HG03354 (cell line): ENCODE measurements at regions not wholly inside any gene's neighbourhood (a gene's known extent, or its start where the extent isn't known, plus 50 kb on each side); places are given as distances from the start of the nearest gene placed in this dataset.

Experiments used
- ATAC-seq: cut with Tn5 transposase; IDR thresholded peaks from one replicate; pipeline ENCODE4 v1.9.1; 2021; ENCODE audit warnings: mild to moderate bottlenecking; ENCODE audit not compliant: unreplicated experiment, poor library complexity, severe bottlenecking

DNA sequence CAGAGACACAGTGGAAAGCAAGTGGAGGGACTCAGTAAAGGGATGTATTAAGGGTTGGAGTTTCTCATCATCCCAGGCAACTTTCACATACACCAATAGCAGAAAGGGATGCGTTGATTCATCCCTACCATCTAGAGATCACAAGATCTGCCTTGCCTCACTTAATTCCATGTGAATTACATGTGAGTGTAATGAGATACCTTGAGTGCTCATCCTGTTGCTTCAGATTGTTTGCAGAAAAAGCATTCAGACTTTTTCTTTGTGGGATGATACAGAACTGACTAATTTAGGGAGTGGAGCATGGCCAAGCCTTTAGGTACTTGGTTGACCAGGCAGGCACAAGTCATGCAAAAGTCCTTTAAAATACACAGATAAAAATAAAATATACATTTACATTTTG lies 124.8 kb upstream of the SLIT2 start:
- no peak for ATAC-seq

DNA sequence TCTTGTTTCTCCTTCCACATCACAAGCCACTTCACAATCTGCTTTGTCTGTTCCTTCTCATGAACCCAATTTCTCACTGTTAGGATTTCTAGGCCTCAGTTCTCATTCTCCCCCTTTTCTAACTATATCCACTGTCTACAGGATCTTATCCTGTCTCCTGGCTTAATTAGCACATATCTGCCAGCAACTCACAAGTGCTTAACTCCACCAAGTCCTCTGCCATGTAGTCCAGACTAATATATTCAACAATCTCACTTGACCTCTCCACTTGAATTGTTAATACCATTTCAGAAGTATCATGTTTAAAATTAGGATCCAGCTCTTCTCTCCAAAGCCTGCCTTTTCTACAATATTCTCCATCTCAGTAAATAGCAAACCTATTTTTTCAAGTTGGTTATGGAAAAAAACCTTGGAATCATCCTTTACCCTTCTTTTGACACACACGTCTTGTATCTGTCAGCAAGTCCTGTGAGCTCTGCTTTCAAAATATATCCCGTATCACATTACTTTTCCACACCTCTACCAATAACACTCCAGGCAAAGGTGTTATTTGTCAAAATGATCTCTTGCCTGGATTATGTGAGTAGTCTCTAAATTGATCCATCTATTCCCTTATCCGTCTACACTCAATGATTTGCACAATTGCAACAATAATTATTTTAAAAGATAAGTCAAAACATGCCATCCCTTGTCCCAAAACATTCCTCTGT lies 127.2 kb upstream of the SLIT2 start:
- no peak for ATAC-seq

DNA sequence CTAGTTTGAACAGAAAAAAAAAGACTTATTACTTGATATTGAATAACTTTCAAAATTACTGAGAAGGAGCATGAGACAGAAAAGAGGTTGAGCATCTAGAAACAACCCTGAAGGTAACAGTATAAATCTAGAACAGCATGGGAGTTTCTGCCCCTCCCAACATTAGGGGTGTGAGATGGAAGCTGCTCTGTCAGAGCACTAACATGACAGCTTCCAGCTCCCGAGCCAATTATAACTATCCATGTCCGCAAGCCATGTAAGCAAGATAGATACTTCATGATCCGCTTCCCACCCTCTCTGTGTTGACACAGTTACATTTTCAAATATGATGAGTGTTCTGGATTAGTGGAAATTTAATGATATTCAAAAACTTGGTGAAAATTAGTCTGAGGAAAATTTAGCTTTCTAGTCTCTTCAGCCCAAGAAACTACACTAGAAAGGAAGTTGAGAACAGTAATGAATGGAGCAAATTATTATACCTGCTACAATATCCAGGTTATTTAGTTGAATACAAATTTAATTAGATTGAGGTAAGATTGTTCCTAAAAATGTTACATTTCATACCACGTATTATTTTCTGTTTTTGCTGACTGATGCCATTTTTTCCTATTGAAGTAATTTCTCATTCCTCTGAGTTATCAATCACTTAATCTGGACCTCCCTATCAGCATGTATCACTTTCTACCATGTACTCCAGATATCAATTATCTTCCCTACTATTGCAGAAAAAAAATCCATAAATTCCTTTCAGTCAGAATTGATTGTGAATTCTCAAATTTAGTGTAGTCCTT lies 129.3 kb upstream of the SLIT2 start:
- no peak for ATAC-seq

DNA sequence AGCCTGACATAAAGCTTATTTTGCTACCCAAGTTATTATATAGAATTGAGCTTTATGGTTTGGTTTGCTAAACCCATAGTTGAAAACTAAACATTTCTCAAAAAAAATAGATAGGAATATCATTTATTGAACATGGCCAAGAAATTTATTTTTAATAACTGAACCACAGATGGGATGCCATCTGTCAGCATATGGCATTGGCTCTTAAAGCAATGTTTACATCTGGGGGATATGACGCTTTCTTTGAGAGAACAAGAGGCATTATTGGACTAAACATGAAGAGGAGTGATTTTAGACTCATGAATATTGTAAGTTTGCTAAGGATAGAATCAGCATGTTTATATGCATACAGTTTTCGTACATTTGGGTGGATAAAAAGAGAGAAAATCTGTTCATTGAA lies 132.6 kb upstream of the SLIT2 start:
- ATAC-seq, result no peak

GRCh38 chr4:20109391-20109790 lies 142.3 kb upstream of the SLIT2 start:
- no peak for ATAC-seq

DNA sequence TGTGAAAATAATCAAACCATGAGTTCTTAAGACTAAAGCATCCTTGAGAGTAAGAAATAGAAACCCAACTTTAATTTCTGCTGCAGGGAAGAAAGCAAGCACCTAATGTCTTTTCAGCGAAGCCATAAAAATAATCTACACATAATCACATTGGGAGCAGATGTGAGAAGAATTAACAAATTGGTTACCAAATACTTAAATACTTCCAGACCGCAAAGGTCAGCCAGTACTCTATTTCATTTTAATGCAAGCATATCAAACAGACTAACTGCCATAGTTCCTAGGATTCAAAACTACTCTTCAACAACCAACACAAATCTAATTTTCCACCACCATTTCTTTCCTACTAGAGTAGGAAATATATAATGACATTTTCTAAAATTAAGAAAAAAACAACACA lies 144.8 kb upstream of the SLIT2 start:
- ATAC-seq, result no peak

DNA sequence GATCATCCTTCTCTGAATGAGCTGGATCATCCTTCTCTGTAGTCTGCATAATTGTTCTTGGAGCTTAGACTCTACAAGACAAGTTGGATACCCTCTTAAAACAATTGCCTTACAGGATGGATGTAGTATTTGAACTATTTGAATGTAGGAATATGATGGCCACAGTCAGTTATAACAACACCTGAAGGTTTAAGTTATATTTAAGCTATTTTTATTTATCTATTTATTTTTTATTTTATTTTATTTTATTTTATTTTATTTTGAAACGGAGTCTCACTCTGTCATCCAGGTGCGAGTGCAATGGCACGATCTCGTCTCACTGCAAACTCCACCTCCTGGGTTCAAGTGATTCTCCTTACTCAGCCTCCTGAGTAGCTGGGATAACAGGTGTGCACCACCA lies 149.9 kb upstream of the SLIT2 start:
- ATAC-seq, result no peak

GRCh38 chr4:20096911-20097310 lies 154.8 kb upstream of the SLIT2 start:
- no peak for ATAC-seq

DNA sequence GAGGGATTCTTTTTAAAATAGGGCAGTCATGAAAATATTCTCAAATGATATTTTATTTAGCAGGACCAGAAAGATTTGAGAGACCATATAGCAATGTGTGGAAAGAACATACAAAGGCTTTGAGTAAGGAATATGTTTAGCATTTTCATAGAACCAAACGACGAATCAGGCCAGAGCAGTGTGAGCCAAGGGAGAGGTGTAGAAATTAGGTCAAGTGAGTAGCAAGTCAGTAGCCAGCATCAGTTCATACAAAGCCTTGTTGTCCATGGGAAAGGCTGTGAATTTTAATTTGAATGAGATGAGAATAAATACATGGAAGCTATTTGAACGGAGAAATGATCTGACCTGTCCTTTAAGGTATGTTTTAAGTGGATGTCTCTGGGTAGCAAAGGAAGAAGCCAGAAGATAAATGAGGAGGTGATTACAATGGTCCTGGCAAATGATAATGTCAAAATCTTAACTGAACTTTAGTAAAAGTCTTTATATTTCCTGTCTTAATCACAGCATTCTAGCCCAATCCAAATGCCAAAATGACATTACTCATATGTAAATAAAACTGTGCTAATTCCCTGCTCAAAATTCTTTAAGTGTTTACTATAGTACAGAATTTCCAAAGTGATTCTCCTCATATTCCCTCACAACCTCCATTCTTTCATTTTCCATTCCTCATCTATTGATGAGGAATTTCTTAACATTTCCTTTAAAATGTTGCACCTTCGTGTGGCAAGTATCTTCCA lies 155.7 kb upstream of the SLIT2 start:
- ATAC-seq, result no peak

DNA sequence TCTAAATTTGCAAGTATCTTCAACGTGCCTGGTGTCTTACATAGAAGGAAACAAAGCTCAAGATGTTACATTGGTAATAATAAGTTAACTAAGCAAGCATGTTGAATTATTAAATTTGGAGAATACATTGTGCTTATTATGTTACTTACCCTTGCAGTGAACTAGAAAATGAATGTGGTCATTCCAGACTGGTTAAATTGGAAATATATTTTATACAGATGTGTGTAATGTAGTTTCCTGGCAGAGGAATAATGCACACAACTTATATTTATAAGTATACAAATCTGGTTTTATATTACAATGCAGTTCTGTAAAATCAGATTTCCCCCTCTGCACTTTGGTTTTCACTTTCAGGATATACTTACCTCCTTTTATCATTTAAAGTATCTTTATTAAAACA lies 159.9 kb upstream of the SLIT2 start:
- no peak for ATAC-seq

- no peak for ATAC-seq
Measured at GRCh38 chr4:20087522-20087911, 164.2 kb upstream of the SLIT2 start.

GRCh38 chr4:20086799-20087521 lies 164.7 kb upstream of the SLIT2 start:
- no peak for ATAC-seq

- ATAC-seq, result no peak
Measured at GRCh38 chr4:20086067-20086798, 165.5 kb upstream of the SLIT2 start.

DNA sequence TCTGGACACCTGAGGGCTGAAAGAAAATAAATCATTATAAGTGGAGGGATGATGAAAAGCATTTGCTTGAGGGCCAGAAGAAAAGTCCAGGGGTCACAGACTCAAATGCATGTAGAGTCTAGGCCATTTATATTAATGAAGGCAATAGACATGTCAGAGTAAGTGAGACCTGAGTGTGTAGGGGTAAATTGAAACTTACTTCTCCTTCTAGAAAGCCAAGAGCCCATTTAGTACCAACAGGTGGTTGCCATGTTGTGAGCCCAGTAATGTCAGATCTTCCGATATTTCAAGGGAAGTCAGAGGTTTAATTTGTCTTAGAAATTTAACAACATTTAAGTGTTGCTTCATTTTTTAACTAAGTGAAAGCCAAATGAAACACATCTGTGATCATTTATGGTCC lies 166.1 kb upstream of the SLIT2 start:
- ATAC-seq, result no peak

GRCh38 chr4:20085156-20085555 lies 166.5 kb upstream of the SLIT2 start:
- no peak for ATAC-seq

DNA sequence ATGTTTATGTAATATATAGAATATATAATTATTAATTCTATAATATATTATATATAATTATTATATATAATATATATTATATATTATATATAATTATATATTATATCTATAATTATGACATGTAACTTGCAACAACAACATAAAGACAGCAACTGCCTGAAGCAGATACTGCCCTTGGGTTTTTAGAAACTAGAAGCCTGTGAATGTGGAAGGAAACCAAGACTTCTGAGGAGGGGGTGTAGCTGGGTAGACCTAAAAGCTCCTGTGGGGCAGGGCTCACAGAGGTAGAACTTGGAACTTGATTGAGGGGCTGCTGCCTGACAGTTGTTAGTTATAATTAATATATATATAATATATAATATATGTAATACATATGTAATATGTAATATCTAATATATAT lies 167.2 kb upstream of the SLIT2 start:
- ATAC-seq, result no peak

DNA sequence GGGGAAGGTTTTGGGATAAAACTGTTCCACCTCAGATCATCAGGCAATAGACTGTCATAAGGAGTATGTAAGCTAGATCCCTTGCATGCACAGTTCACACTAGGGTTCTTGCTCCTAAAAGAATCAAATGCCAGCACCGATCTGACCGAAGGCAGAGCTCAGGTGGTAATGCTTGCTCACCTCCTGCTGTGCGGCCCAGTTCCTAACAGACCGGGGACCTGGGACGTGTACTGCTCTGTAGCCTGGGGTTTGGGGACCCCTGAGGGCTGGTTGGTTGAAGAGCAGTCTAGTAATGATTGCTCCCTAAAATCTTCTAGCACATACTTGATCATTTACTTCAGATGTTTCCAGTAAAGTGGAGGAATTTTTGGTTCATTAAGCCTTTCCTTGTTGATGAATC lies 173.1 kb upstream of the SLIT2 start:
- no peak for ATAC-seq

DNA sequence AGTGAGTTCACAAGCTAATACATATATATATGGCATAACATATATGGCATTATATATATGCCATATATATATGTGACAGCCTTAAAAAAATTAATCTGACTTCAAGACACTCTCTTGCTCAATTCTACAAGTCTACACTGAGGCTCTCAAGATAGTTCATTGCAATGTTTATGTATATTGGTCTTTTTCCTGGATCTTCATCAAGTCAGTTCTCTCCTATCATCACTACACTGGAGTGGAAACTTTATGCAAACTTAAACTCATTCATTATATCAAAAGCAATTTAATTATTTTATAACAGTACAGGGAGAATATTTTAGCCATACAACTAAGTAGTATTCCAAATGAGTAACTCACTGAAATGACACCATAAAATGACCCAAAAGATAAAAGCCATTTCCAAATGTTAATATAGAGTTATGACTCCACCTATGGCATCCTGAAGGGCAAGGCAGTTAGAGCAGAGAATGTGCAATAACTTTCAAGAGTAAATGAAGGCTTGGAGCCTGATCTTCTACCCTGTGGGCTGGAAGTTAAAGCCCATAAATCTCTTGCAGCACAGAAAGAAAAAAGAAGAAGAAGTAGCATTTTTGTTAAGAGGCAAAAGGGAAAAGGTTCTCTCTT lies 176.3 kb upstream of the SLIT2 start:
- no peak for ATAC-seq

DNA sequence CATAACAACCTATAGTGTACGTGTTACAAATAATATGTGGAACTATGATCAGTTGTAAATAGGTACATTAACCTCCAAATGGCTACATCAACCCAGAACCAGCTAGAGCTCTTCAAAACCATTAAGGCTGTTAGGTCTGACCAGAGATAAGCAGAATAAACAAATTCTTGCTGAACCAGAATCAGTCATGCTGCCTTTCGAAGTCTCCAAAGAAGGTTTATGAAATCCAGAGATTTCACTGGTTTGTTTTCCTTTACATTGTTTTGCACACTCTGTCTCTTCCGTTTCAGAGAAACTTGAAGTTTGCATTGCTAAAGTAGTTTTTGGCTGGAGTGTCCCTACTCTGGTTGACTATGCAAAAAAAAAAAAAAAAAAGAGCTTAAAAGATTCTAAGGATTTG lies 177.3 kb upstream of the SLIT2 start:
- ATAC-seq, result no peak
